Right lobe of liver (tissue), 6 donors: ENCODE measurements at regions not wholly inside any gene's neighbourhood (a gene's known extent, or its start where the extent isn't known, plus 50 kb on each side); places are given as distances from the start of the nearest gene placed in this dataset.

Experiments
- ATAC-seq, 4 donors: fragments of 200-7000 bp; cut with Tn5 transposase; one replicate each; pipeline ENCODE4 v1.9.1; 2020; ENCODE audit warnings: mild to moderate bottlenecking in 4 of 4, moderate library complexity in 4 of 4
- DNase-seq, 3 donors: peaks; one replicate each; pipeline ENCODE4 v3.0.0-alpha.2; 2020
- H3K27ac ChIP-seq, 3 donors: fragments of 200-600 bp; one replicate each; pipeline ENCODE4 v1.8.0; 2022
- H3K27me3 ChIP-seq, 2 donors: fragments of 200-600 bp; one replicate each; pipeline ENCODE4 v1.8.0; 2022
- H3K36me3 ChIP-seq, 4 donors: fragments of 200-600 bp; sonication (generic) in 1 of 4; one replicate each; pipeline versions ENCODE4 v1.5.1 to v1.8.0; 2017 to 2022; ENCODE audit warnings: control low read depth in 1 of 4
- H3K4me1 ChIP-seq, 4 donors: fragments of 200-600 bp; sonication (generic) in 1 of 4; one replicate each; pipeline versions ENCODE4 v1.5.1 to v1.8.0; 2017 to 2022; ENCODE audit warnings: control low read depth in 1 of 4
- H3K4me3 ChIP-seq, 3 donors: fragments of 200-600 bp; one replicate each; pipeline ENCODE4 v1.8.0; 2022
- H3K9me3 ChIP-seq, 4 donors: fragments of 200-600 bp; sonication (generic) in 1 of 4; one replicate each; pipeline versions ENCODE4 v1.5.1 to v1.8.0; 2017 to 2022; ENCODE audit warnings: control low read depth in 1 of 4
- CTCF ChIP-seq, 4 donors: fragments of 200-600 bp in 3 of 4; fragments of 450-650 bp in 1 of 4; IDR thresholded peaks; one replicate each; pipeline versions ENCODE4 v1.5.1 to v1.8.0; 2016 to 2022; ENCODE audit warnings: antibody characterized with exemption in 4 of 4, mild to moderate bottlenecking in 2 of 4
- POLR2A ChIP-seq: fragments of 450-650 bp; IDR thresholded peaks from one replicate; pipeline ENCODE4 v1.6.1; 2017; ENCODE audit warnings: antibody characterized with exemption, mild to moderate bottlenecking
- WGBS: methylation state at CpG from one replicate; pipeline ENCODE4 v1.1.6; 2018; ENCODE audit warnings: low coverage, low lambda C conversion rate; ENCODE audit not compliant: insufficient coverage; ENCODE audit errors: missing lambda C conversion rate; 5-methylcytosine and 5-hydroxymethylcytosine counted together
- intact Hi-C, 2 donors: fragments of 100-400 bp; cut with DNase I; formaldehyde crosslinking; loops; one replicate each; pipeline versions ENCODE4 v1.11.2 to v1.14.1; 2022
- donor health status: DM: no; HTN: yes; CAD: no.
- donor health status: DM: no; HTN: no; CAD: no.
- donor health status: DM: no; HTN: no; CAD: no.
- donor health status: DM: no; HTN: yes; CAD: no.
- donor health status: DM: no; HTN: yes; CAD: no.

GRCh38 chr6:48826901-48827701, 636.0 kb downstream of the MMUT start:
- 49% methylated on average over 6 of the region's 6 CpGs for WGBS
- intact Hi-C loops: no loop called here

GRCh38 chr6:48826152-48826515, 636.9 kb downstream of the MMUT start:
- H3K4me1 ChIP-seq: no peaks in the 10 kb centered on the region
- no peak overlapping the region for H3K4me3 ChIP-seq
- no peaks in the 10 kb centered on the region for H3K9me3 ChIP-seq
- H3K27me3 ChIP-seq: no peaks in the 10 kb centered on the region
- no peak overlapping the region for H3K27ac ChIP-seq
- ATAC-seq (no peak), DNase-seq (no peak)
- TF ChIP-seq POLR2A (no peak), CTCF (IDR thresholded peaks at IDR 0.05) (no peak)
- intact Hi-C loops: no loop called here
- 24% methylated on average over 2 of the region's 2 CpGs for WGBS
- H3K36me3 ChIP-seq: no peaks in the 10 kb centered on the region

More at GRCh38 chr6:48826901-48827701, 636.0 kb downstream of the MMUT start:
- Histone ChIP-seq H3K4me3 (no peak overlapping the region), H3K4me1 (no peaks in the 10 kb centered on the region), H3K36me3 (no peaks in the 10 kb centered on the region), H3K27ac (no peak overlapping the region), H3K9me3 (no peaks in the 10 kb centered on the region), H3K27me3 (no peaks in the 10 kb centered on the region)
- TF ChIP-seq POLR2A (no peak), CTCF (IDR thresholded peaks at IDR 0.05) (no peak)
- ATAC-seq: no peak
- no peak for DNase-seq

- 64% methylated on average over 3 of the region's 3 CpGs for WGBS
- intact Hi-C loops: no loop called here
- TF ChIP-seq POLR2A (no peak), CTCF (IDR thresholded peaks at IDR 0.05) (no peak)
These were observed 637.4 kb downstream of the MMUT start for GRCh38 chr6:48825501-48826151.

GRCh38 chr6:48818052-48818412, 645.0 kb downstream of the MMUT start:
- DNase-seq (no peak), ATAC-seq (no peak)
- TF ChIP-seq POLR2A: no peak
- TF ChIP-seq CTCF (IDR thresholded peaks at IDR 0.05): no peak
- H3K27me3 ChIP-seq: no peaks in the 10 kb centered on the region
- no peak overlapping the region for H3K4me3 ChIP-seq
- no peaks in the 10 kb centered on the region for H3K36me3 ChIP-seq
- no peak overlapping the region for H3K27ac ChIP-seq
- H3K9me3 ChIP-seq: no peaks in the 10 kb centered on the region
- intact Hi-C loops: no loop called here
- H3K4me1 ChIP-seq: no peaks in the 10 kb centered on the region

More at GRCh38 chr6:48825501-48826151, 637.4 kb downstream of the MMUT start:
- no peak for DNase-seq
- H3K27ac ChIP-seq: no peak overlapping the region
- no peaks in the 10 kb centered on the region for H3K27me3 ChIP-seq
- no peaks in the 10 kb centered on the region for H3K9me3 ChIP-seq
- no peak for ATAC-seq
- H3K4me3 ChIP-seq: no peak overlapping the region
- H3K36me3 ChIP-seq: no peaks in the 10 kb centered on the region
- no peaks in the 10 kb centered on the region for H3K4me1 ChIP-seq
